ENCODE measurements at regions not wholly inside any gene's neighbourhood (a gene's known extent, or its start where the extent isn't known, plus 50 kb on each side); places are given as distances from the start of the nearest gene placed in this dataset.

DNA sequence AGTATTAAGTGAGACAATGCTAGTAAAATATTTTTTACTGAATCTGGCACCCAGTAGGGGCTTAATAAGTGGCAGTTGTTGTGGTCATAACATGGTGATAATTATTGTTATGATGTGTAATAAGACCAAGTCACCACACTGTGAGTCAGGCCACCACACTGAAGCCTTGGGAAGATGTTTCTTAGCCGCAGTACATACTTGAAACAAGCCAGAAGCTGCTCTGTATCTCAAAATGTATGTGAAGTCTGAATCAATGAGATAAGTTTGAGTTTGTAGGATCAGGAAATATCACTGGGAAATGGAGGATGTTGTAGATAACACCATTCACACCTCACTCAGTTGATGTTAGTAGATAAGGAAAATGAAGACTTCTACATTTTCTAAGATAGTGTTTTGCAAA, 51.3 kb upstream of the PTPN3 start:
- DNase-seq: no peak

DNA sequence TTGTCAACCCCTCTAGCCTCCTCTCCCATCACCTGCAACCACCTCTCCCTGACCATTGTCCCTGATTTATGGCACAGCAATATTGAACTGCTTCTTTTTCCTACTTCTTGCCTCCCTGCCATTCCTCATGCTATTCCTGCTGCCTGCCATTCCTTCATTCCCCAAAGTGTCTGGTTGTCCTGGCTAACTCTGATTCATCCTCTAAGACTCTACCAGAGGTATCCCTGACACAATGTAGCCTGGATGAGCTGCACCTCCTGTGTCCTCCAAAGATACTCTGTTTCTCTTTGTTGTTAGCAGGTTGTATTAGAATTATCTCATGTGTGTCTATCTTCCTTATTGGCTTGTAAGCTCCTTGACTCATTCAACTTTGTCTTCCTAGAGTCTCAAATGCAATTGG, 53.5 kb upstream of the PTPN3 start:
- no peak for DNase-seq

DNA sequence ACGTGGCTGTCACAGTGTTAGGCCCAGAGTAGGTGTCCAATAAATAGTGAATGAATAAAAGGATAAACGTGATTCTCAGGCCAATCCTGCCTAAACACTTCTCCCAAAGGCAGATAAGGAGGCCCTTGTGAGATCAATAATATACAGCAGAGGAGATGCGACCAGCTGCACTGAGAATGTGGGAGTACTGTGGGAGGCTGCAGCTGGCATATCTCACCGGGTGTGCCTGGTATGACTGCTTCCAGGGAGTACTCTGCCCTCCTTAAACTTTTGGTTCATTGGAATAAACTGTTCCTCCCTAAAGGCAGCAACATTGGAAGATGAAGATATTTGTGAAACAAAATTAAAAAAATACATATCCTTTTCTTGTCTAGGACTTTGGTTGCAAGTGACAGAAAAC, 57.1 kb upstream of the PTPN3 start:
- no peak for DNase-seq

DNA sequence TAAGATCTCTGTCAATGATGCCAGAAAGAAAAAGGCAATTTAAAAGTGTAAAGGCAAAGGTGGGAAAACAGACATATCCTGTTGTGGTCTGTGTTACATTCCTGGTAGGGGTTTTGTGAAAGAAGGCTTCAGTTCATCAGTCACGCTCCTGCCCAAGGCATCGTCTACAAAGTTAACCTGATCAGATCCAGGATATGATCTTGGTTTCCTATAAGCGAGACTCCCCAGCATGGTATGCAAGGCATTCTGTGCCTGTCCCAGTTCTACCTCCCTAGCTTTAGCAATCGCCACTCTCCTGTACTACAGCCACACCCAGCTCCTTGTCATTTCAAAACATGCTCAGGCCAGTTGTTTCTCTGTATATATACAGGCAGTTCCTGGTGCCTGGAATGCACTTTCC, 58.0 kb upstream of the PTPN3 start:
- DNase-seq: no peak

DNA sequence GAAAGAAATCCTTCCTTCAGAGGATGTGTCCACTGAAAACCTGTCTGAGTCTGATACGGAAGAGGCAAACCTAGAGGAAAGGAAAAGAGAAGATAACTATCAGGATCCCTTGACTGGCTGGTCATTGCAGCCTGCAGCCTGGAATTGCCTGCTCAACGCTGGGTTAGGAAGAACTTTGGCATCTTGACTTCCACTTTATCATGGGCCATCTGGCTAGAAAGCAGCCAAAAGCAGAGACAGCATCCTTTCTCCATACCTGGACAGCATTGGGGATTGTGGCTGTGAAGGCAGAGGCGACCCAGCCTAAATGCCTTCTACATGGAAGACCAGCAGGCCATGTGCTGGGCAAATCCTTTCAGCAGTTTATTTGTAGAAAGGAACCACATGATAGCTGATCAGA, 58.7 kb upstream of the PTPN3 start:
- DNase-seq: no peak

DNA sequence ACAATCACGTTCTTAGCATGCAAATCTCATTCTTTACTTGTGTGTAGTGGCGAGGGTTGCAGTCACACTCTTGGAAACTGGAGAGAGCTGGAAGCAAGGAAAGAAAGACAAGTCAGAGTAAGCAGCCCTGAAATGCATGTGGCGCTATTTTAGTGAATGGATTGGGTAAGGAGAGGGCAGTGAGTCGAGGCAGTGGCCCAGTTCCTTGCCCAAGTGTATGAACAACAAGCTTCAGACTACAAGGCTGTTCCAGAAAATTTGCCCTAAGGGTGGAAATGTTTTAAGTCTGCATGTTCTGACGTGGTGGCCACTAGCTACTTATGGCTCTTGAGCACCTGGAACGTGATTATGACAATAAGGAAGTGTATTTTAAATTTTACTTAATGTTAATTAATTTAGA, 59.4 kb upstream of the PTPN3 start:
- DNase-seq: no peak

DNA sequence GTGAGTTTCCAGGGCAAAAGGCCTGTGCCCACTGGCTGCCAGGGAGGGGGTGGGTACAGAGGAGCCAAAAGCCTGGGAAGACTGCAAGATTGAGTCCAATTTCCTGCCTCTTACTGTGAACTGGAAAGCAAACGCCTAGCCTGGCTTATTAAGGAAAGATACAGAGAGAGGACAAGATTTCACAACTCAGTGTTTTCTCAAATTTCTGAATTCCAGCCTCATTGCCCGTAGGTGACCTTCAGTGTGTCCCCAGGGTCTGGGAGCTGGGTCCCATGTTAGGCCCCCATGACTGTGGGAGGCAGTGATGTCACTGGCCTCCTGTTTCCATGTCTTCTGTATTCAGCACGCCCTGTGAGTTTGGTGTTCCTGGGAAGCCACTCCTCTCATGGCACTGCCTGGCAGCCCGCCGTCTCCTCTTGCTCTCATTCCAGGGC, 60.6 kb upstream of the PTPN3 start:
- no peak for DNase-seq

DNA sequence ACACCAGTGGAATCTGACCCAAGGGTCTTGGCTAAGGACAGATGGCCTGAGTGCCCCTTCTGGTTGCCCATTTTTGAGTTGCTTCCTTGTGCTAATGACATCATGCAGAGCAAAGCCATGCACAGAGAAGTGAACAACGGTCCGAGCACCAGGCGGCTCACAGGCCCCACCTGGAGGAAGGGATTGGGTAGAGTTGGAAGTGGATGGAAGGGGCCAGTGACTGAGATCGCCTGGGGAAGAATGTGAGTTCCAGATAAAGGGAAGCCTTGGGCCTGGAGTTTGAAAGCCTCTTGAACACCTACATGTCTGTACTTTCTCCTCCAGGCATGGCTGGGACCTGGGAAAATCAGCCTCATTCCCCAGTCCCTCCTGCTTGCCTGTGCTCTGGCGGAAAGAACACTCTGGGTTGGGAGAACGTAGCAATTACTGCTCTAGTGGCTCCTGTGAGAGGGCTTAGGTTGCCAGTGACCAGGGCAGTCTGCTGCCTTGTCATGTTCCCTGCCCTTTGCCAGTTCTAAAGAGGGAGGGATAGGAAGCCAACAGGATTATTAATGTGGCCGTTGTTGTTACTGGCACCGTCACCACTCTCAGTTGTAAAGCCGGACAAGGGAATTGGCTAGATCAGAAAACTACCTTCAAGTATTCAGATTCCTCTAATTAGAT, 62.5 kb upstream of the PTPN3 start:
- no peak for DNase-seq

DNA sequence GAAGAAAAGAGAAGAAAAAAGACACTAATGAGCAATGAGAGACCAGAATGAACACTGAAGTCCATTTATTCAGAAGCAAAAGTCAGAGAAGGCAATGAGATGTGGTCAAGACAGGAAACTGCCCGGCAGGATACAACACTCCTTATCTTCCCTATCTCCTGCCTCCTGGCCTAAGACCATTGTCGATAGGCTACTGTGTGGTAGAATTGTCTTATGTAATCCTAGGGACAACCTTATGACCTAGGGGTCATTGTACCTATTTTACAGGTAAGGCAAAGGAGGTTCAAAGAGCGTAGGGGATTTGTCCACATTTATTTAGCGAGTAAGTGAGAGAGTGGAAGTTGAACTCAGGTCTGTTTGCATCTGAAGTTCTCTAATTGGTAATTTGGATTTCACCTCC, 63.0 kb upstream of the PTPN3 start:
- no peak for DNase-seq

DNA sequence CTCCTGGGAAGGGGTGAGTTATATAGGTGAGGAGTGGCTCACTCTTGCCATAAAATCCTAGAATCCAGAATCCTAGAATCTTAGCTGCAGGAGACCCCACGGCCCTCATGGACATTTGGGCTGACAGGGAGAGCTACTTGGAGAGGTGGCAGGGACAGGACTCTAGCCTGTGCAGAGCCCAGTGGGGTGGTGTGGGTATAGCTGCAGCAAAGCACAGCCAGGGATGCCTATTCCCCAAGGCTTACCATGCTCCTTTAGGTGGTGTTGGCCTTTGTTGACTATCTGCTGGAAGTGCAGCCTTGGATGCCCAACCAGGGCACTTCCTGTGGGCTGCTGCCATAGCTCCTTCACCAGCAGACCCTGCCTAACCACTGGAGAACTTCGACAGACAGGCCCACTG, 70.0 kb upstream of the PTPN3 start:
- no peak for DNase-seq

DNA sequence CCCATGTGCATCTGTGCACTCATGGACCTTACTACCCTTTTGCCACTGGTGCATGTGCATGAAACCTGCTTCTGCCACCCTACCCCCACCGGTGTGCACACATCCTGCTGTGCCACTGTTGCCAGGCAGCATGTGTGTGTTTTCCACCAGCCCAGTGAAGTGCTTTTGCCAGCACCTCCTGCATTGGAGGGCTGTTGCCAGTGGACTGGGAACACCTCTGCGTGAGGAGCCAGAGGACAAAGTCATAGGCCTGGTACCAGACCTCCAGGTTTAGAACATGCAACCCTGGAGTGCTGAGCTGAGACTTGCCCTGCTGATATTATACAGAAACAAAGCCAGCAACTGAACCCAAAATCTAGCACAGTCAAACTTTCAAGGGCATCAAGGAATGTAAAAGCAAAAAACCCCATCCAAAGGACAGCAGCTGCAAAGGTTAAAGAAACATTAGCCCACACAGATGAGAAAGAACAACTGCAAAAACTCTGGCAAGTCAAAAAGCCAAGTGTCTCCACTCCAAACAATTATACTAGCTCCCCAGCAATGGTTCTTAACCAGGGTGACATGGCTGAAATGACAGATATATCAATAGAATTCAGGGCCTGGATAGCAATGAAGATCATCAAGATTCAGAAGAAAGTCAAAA, 70.6 kb upstream of the PTPN3 start:
- no peak for DNase-seq

DNA sequence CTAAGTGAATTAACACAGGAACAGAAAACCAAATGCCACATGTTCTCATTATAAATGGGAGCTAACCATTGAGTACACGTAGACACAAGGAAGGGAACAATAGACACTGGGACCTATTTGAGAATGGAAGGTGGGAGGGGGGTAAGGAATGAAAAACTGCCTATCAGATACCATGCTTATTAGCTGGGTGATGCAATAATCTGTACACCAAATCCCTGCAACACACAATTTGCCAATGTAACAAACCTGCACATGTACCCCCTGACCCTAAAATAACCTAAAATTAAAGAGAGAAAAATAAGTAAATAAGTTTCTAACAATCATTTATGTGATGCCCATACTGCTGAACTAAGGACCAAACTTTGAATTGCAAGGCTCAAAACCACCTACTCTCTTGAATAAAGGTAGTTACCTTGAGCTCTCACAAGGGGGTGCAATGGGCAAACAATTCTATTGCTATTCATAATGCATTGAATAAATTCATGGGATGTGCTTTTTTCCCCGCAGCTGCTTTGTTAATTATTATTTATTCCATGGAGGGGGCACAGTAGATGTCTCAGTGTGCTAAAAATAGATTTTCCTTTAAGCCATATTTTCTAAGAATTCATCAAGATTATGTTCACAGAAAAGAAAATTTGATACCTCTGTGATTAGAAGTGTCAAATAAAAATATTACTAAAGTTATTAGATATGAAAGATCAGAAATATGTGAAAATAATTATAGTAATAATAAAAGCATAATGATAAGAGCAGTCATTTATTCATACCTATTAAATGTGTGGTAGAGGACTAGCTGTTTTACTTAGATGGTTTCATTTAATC, 76.2 kb upstream of the PTPN3 start:
- peak; percentile 45 for DNase-seq

DNA sequence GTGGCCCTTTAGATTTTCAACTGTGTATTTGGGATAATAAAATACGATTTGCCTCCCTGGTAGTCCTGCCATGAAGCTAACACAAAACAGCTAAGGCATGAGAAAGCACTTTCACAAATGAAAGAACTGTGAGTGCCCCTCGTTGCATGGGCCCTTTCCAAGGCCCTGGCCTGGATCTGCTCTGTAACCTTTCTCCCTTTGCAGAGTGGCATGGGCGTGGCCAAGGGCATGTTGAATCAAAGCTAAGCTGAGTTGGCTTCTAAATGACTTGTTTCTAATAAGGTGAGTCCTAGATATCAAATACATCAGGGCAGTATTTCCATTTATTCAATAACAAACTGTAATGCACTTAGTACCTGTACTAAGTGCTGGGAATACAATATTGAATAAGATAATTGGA, 78.7 kb upstream of the PTPN3 start:
- DNase-seq: no peak

DNA sequence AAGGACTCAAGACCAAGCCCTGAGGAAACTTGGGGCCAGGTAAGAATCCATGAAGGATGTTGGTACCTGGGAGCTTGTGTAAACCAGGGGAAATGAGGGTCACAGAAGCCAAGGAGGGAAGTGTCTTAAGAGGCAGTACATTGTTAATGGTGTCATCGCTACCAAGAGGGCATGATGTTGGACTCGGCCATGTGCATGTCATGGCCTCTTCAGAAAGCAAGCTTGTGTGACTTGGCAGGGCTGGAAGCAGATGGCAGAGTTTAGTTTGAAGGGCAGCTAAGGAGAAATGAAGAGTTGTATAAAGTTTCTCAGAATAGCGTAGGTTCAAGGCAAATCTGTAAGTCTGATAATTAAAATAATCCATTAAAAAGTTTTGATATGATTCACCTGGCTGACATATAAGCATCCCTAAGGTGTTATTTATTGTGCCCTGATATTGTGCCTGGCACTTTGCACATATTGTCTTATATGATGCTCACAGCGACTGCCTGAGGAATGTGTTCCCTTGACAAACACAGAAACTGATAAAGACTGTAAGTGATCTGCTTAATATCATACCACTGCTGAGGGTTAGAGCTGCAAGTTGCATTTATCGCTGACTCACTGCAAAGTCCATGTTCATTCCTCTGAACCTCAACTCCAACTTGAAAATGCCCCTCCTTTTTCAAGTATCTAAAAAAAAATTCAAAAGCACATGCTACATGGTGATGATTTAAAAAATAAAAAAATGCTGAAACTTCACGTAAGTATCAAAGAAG, 81.3 kb upstream of the PTPN3 start:
- DNase-seq: no peak

DNA sequence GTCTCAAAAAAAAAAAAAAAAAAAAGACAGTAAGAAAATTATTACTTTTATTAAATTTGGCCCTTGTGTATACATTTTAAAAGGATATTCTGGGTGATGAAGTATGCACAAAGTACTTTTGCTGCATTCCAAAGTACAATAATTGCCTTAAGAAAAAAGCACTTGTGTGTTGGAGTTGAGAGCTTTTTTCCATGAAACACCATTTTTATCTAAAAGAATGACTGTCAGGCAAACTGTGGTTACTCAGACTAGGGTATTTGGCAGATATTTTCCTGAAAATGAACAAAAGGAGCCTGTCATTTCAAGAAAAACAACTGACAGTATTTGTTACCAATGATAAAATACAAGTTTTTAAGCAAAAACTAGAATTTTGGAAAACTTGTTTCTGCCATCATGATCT, 84.3 kb upstream of the PTPN3 start:
- no peak for DNase-seq

DNA sequence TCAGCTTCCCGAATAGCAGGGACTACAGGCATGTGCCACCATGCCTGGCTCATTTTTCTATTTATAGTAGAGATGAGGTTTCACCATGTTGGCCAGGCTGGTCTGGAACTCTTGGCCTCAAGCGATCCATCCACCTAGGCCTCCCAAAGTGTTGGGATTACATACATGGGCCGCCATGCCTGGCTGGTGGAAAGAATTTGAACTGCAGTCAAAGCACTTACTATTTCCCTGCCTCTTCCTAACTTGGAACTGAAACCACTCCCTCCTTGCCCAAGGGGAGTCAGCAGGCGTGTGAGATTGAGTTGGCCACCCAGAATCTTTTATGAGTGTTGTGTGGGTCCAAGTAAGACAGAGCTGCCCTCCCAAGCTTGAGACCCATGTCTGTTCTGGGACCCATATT, 86.1 kb upstream of the PTPN3 start:
- no peak for DNase-seq

DNA sequence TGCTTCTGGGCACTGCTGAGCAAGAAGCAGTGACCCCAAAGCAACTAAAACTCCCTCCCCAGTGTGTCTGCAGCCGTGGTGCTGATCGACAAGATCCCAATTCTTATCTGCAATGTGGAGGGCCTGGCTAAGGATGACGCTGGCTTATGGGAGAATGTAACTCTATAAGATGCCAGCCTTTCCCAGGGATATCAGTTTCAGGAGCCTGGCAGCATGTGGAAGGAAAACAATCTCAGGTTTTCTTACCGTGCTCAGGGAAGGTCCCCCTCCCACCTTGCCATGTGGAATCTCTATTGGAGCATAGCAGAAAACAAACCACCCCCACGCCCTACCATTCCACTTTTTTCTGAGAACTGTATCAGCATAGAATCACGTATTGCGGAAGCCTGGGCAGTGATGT, 87.7 kb upstream of the PTPN3 start:
- no peak for DNase-seq

DNA sequence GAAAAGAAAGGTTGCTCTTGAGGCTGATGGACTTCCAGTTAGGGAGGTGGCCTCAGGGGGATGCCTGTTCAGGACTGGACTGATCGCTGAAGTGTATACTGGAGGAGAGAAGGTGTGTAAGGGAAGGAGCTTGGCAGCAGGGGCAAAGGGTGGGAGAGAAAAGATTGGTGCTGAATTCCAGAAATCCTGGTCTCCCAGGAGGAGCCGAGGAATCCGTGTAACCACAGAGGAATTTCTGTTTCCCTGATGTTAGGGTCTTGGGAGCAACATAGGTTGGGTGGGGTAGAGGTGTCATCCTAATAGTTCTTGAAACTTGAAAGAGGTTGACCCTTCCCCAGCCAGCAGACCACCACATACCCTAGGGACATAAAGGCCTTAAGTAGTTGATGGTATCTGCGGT, 88.9 kb upstream of the PTPN3 start:
- no peak for DNase-seq

DNA sequence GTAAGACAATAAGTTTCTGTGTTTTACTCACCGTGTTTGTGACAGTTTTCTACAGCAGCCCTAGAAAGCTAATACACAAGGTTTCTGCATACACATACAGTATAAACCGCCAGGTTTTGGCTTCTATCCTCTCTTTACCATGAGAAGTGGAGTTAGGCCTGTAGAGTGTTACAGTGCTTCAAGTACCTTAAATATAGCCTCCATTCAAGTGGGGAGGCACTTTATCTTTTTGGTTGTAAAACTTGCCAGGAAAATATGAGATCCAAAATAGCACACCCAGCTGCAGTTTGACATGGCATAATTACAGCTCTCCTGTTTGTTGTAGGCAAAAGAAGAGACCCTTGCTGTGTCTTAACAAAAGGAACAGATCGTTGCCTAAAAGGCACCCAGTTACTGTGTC, 90.3 kb upstream of the PTPN3 start:
- DNase-seq: no peak

DNA sequence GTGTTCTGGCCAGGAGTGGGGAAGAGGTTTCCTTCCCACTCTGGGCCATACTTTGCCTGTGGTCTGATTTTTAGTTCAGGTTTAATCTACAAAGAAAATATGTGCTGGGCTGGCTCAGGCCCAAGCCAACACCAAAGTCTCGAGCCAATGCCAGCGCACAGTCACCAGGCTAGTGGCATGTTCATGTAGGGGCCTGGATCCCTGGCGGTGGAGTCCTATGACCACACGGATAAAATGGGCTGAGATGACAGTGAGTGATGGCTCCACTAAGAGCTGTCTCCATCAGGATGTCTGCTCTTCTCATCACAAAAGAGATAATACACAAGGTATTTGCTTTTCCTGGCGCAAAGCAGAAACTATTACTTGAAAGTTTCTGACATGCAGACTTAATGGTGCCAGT, 92.9 kb upstream of the PTPN3 start:
- no peak for DNase-seq

DNA sequence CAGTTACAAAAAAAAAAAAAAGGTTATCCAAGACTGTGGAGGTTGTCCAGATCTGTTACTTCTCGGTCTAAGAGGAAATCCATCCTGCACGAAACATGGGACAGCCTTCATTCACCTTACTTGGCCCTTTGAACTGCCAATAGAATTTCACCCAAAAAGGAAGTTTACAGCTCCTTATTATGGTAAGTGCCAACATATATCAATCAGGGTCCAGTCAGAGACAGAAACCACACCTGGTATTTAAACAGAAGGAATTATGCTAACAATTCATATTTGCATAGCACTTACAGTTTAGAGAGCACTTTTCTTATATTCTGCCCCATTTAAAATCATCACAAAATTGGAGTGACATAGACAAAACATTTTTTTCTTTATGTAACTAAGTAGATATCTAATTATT, 93.6 kb upstream of the PTPN3 start:
- DNase-seq: no peak

DNA sequence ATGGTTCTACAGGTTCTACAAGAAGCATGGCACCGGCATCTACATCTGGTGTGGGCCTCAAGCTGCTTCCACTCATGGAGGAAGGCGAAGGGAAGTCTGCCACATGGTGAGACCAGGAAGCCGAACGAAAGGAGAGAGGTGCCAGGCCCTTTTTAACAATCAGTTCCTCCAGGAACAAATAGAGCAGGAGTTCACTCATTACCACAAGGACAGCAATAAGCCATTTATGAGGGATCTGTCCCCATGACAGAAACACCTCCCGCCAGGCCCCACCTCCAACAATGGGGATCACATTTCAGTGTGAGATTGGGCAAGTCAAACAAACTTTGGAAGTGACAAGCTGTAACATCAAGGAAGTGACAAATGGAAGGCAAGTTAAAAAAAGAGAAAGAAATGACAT, 95.5 kb upstream of the PTPN3 start:
- no peak for DNase-seq

DNA sequence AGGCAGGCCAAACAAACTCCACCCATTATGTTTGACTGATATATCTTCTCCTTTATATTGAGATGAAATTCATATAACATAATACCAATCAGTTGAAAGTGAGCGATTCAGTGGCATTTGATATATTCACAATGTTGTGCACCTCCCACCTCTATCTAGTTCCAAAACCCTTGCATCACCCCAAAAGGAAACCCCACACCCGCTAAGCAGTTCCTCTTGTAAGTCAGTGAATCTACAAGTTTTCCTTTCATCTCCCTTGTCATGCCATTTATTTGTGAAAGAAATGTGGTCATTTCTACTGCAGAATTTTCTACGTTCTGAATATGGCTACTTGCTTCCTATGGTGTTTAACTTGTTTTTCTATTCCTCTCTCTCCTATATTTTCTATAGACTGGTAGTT, 99.4 kb upstream of the PTPN3 start:
- no peak for DNase-seq

DNA sequence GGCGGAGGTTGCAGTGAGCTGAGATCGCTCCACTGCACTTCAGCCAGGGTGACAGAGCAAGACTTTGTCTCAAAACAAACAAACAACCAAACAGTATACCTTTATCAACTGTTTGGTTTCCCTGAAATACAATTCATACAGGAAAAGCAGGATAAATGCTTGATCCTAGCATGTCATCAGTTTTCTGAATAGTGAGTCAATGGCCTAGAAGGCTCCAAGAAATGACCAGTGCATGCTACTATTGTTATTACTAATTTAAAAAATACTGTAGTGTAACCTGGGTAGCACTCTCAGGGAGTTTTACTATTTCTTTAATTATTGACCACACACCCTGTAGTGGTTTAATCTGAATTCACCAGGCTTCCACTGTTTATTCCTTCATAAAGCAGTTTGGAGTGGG, 101.0 kb upstream of the PTPN3 start:
- DNase-seq: no peak

All from NCI-H748 treated with DMSO at 0.1 percent for 48 hours (cell line).